CD4-positive, alpha-beta T cell treated with Interleukin-21 for 1 hour (primary cell): ENCODE measurements at regions not wholly inside any gene's neighbourhood (a gene's known extent, or its start where the extent isn't known, plus 50 kb on each side); places are given as distances from the start of the nearest gene placed in this dataset.
"Not testable (repeated sequence)": the region's sequence is repeated elsewhere in the genome, so short reads cannot be mapped to it uniquely, and the experiment has no call there.

Experiments
- DNase-seq: peaks from one replicate; pipeline ENCODE4 v3.0.0-alpha.2; 2020

GRCh38 chr3:95319921-95320494 lies 1257.1 kb downstream of the NSUN3 start:
- DNase-seq: no peak

- no peak for DNase-seq
These were observed 1264.6 kb downstream of the NSUN3 start for GRCh38 chr3:95327478-95327877.

GRCh38 chr3:95333826-95334225 lies 1271.0 kb downstream of the NSUN3 start:
- no peak for DNase-seq

GRCh38 chr3:95334461-95334860 lies 1271.6 kb downstream of the NSUN3 start:
- DNase-seq: no peak

GRCh38 chr3:95335517-95335916 lies 1272.7 kb downstream of the NSUN3 start:
- no peak for DNase-seq

GRCh38 chr3:95338446-95338845 lies 1275.6 kb downstream of the NSUN3 start:
- no peak for DNase-seq

- DNase-seq: no peak
These were observed 1278.5 kb downstream of the NSUN3 start for GRCh38 chr3:95341314-95341713.

- no peak for DNase-seq
These were observed 1280.4 kb downstream of the NSUN3 start for GRCh38 chr3:95343228-95343627.

GRCh38 chr3:95343767-95344166 lies 1280.9 kb downstream of the NSUN3 start:
- no peak for DNase-seq

GRCh38 chr3:95347936-95348335 lies 1285.1 kb downstream of the NSUN3 start:
- DNase-seq: not testable (repeated sequence)

- no peak for DNase-seq
These were observed 1286.0 kb downstream of the NSUN3 start for GRCh38 chr3:95348879-95349278.

GRCh38 chr3:95350049-95350448 lies 1287.2 kb downstream of the NSUN3 start:
- DNase-seq: no peak

GRCh38 chr3:95351158-95351557 lies 1288.3 kb downstream of the NSUN3 start:
- no peak for DNase-seq

GRCh38 chr3:95352471-95352870 lies 1289.6 kb downstream of the NSUN3 start:
- DNase-seq: no peak

GRCh38 chr3:95354489-95354888 lies 1291.6 kb downstream of the NSUN3 start:
- DNase-seq: no peak

- no peak for DNase-seq
These were observed 1294.1 kb downstream of the NSUN3 start for GRCh38 chr3:95356764-95357501.

- DNase-seq: no peak
These were observed 1324.6 kb downstream of the NSUN3 start for GRCh38 chr3:95387242-95388021.

- no peak for DNase-seq
These were observed 1327.0 kb downstream of the NSUN3 start for GRCh38 chr3:95389725-95390313.

GRCh38 chr3:95394286-95394685 lies 1331.4 kb downstream of the NSUN3 start:
- no peak for DNase-seq

- no peak for DNase-seq
These were observed 1336.7 kb downstream of the NSUN3 start for GRCh38 chr3:95399585-95399984.

- DNase-seq: no peak
These were observed 1338.8 kb downstream of the NSUN3 start for GRCh38 chr3:95401693-95402092.

- no peak for DNase-seq
These were observed 1345.0 kb downstream of the NSUN3 start for GRCh38 chr3:95407709-95408463.

- no peak for DNase-seq
These were observed 1345.6 kb downstream of the NSUN3 start for GRCh38 chr3:95408464-95408862.
